Breast epithelium (tissue), 4 donors: ENCODE measurements at regions not wholly inside any gene's neighbourhood (a gene's known extent, or its start where the extent isn't known, plus 50 kb on each side); places are given as distances from the start of the nearest gene placed in this dataset.

ENCODE experiments used
- DNase-seq, 2 donors: peaks; one replicate each; pipeline ENCODE4 v3.0.0-alpha.2; 2019; ENCODE audit warnings: low spot score in 2 of 2
- H3K27ac ChIP-seq, 2 donors: fragments of 200-600 bp; sonication (generic) in 1 of 2; one replicate each; pipeline ENCODE4 v1.5.1; 2016 to 2019; ENCODE audit warnings: mild to moderate bottlenecking in 1 of 2
- H3K27me3 ChIP-seq, 2 donors: fragments of 200-600 bp; sonication (generic) in 1 of 2; one replicate each; pipeline versions ENCODE4 v1.5.1 to v1.6.0; 2017 to 2019; ENCODE audit warnings: control low read depth in 1 of 2, mild to moderate bottlenecking in 1 of 2
- H3K36me3 ChIP-seq: fragments of 200-600 bp; one replicate; pipeline ENCODE4 v1.5.1; 2019
- H3K4me1 ChIP-seq, 2 donors: fragments of 200-600 bp; sonication (generic); one replicate each; pipeline ENCODE4 v1.5.1; 2016 to 2019; ENCODE audit warnings: control low read depth in 1 of 2
- H3K4me3 ChIP-seq, 3 donors: fragments of 200-600 bp; sonication (generic); 1 replicate in 2 of 3; 2 replicates in 1 of 3; pipeline ENCODE4 v1.5.1; 2016 to 2019; ENCODE audit warnings: mild to moderate bottlenecking in 3 of 3, moderate library complexity in 2 of 3
- H3K9me3 ChIP-seq, 2 donors: fragments of 200-600 bp; sonication (generic) in 1 of 2; one replicate each; pipeline ENCODE4 v1.5.1; 2016 to 2019; ENCODE audit warnings: control low read depth in 1 of 2
- CTCF ChIP-seq, 3 donors: fragments of 450-650 bp; IDR thresholded peaks; one replicate each; pipeline ENCODE4 v1.5.1; 2016 to 2017; ENCODE audit warnings: antibody characterized with exemption in 3 of 3, mild to moderate bottlenecking in 3 of 3, moderate library complexity in 3 of 3
- POLR2A ChIP-seq: fragments of 450-650 bp; IDR thresholded peaks from one replicate; pipeline ENCODE4 v1.6.1; 2016; ENCODE audit warnings: antibody characterized with exemption, mild to moderate bottlenecking, moderate library complexity
- POLR2AphosphoS5 ChIP-seq, 3 donors: sonication (generic); formaldehyde crosslinking; IDR thresholded peaks; one replicate each; pipeline ENCODE4 v1.6.1; 2017; ENCODE audit warnings: antibody characterized with exemption in 3 of 3
- intact Hi-C: fragments of 100-400 bp; cut with DNase I; formaldehyde crosslinking; loops from one replicate; pipeline ENCODE4 v1.15.1; 2023; ENCODE audit warnings: low total_unique reads

- Histone ChIP-seq H3K4me1 (no peaks in the 10 kb centered on the region), H3K27ac (no peak overlapping the region), H3K36me3 (no peaks in the 10 kb centered on the region), H3K9me3 (no peaks in the 10 kb centered on the region), H3K4me3 (no peak overlapping the region), H3K27me3 (peaks cover 0 to 12% of the 10 kb centered on the region in 2 donors)
- TF ChIP-seq CTCF (IDR thresholded peaks at IDR 0.05) (no peak), POLR2A (no peak)
- no peak for DNase-seq
- intact Hi-C loops, result no loop called here
Measured at GRCh38 chr15:31478702-31479221, 152.1 kb downstream of the KLF13 start.

GRCh38 chr15:31480356-31481025, 153.9 kb downstream of the KLF13 start:
- H3K27me3 ChIP-seq, result peaks cover 0 to 12% of the 10 kb centered on the region in 2 donors
- TF ChIP-seq POLR2A (no peak), CTCF (IDR thresholded peaks at IDR 0.05) (no peak), POLR2AphosphoS5 (IDR thresholded peaks at IDR 0.05) (no peak)
- H3K4me3 ChIP-seq, result no peak overlapping the region
- no peaks in the 10 kb centered on the region for H3K36me3 ChIP-seq
- H3K27ac ChIP-seq, result no peak overlapping the region
- intact Hi-C loops, result loop anchor here (10.0 kb wide), 2 partner anchors 106 to 276 kb away; no protein-coding TSS in a partner anchor
- no peak for DNase-seq
- H3K4me1 ChIP-seq, result no peaks in the 10 kb centered on the region
- no peaks in the 10 kb centered on the region for H3K9me3 ChIP-seq

- Histone ChIP-seq H3K4me3 (no peak overlapping the region), H3K36me3 (no peaks in the 10 kb centered on the region), H3K4me1 (no peaks in the 10 kb centered on the region), H3K9me3 (no peaks in the 10 kb centered on the region), H3K27ac (no peak overlapping the region), H3K27me3 (peaks cover 0 to 12% of the 10 kb centered on the region in 2 donors)
- intact Hi-C loops, result loop anchor here (10.0 kb wide), 2 partner anchors 106 to 276 kb away; no protein-coding TSS in a partner anchor
- no peak for DNase-seq
- no peak for TF ChIP-seq POLR2A
- TF ChIP-seq POLR2AphosphoS5 (IDR thresholded peaks at IDR 0.05), result no peak
- TF ChIP-seq CTCF (IDR thresholded peaks at IDR 0.05), result no peak
Measured at GRCh38 chr15:31481142-31481541, 154.5 kb downstream of the KLF13 start.

- Histone ChIP-seq H3K9me3 (no peaks in the 10 kb centered on the region), H3K27ac (no peak overlapping the region), H3K27me3 (peaks cover 0 to 12% of the 10 kb centered on the region in 2 donors), H3K4me1 (no peaks in the 10 kb centered on the region), H3K36me3 (no peaks in the 10 kb centered on the region), H3K4me3 (no peak overlapping the region)
- TF ChIP-seq POLR2AphosphoS5 (IDR thresholded peaks at IDR 0.05) (no peak), POLR2A (no peak), CTCF (IDR thresholded peaks at IDR 0.05) (no peak)
- DNase-seq, result no peak
- intact Hi-C loops, result loop anchor here (10.0 kb wide), 2 partner anchors 108 to 278 kb away; no protein-coding TSS in a partner anchor
Measured at GRCh38 chr15:31482122-31482922, 155.7 kb downstream of the KLF13 start.
